ENCODE measurements at regions not wholly inside any gene's neighbourhood (a gene's known extent, or its start where the extent isn't known, plus 50 kb on each side); places are given as distances from the start of the nearest gene placed in this dataset.

- DNase-seq: no peak
These were observed 367.9 kb upstream of the MBL2 start for GRCh38 chr10:53140506-53140905.

DNA sequence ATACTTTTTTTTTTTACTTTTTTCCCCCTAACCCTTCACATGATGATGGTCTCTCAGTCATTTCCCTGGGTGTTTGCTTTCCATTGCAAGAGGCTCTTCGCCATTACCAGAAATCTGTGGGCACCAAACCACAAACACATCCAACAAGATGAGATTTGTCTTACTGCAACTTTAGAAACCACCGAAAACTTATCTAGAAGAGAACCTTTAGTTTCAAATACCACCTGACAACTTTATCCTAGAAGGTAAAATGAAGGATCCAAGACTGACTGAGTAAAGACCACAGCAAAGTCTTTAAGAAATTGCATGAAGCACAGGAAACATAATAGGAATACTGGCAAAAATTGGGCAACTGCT, 363.3 kb upstream of the MBL2 start:
- no peak for DNase-seq

- DNase-seq: no peak
These were observed 362.8 kb upstream of the MBL2 start for GRCh38 chr10:53135213-53135896.

DNA sequence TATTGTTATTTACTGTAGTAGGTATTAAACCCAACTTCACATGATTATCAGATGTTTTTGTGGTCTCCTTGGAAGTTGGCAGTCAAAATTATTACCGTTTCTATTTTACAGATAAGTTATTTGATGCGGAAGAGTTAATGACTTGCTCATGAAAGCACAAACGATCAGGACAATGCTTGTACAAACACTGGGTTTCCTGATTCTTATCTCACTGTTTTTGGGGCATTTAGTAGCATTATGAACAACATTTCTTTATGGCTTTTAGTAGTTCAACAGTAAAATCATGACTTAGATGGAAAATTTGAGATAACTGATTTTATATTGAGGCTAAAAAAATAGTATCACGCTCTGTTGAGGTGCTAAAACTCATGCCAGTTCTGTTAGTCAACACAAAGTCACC, 361.5 kb upstream of the MBL2 start:
- DNase-seq: no peak

DNA sequence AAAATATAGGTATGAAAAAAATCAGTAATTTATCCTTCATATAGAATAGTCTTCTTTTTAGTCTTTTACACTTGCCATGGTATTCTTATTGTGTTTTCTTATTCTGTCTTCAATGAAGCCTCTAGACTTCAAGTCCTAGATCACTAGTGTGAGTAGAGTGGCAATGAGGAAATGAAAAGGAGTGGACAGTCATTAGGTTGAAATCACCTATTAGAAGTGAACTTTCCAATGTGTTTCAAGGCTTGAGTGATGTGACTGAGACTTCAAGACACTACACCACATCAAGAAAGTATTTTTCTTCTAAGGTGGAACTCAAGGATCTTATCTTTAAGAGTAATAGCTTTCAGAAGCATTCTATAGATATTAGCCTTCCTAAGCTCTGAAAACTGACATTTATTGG, 357.8 kb upstream of the MBL2 start:
- DNase-seq: no peak

- DNase-seq: no peak
These were observed 355.1 kb upstream of the MBL2 start for GRCh38 chr10:53127686-53128085.

DNA sequence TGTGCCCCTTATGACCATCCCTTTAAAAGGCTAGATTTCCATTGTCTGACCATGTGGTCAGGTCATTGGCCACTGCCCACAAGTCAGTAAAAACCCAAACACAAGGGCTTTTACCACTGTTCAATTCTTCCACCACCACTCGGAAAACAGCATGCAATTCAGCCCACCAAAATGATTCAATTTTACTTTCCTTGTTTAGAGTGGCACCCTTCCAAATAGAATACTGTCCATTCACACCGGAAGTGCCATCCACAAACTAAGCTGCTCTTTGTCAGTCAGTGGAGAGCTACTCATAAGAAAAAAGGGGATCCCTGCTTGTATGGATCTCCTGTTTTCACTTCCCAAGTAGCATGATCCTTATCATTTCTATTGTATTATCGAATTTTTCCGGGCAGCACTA, 350.7 kb upstream of the MBL2 start:
- no peak for DNase-seq

- no peak for DNase-seq
These were observed 349.7 kb upstream of the MBL2 start for GRCh38 chr10:53122281-53122680.

- DNase-seq: no peak
These were observed 343.1 kb upstream of the MBL2 start for GRCh38 chr10:53115660-53116059.

- no peak for DNase-seq
These were observed 338.9 kb upstream of the MBL2 start for GRCh38 chr10:53111529-53111928.

DNA sequence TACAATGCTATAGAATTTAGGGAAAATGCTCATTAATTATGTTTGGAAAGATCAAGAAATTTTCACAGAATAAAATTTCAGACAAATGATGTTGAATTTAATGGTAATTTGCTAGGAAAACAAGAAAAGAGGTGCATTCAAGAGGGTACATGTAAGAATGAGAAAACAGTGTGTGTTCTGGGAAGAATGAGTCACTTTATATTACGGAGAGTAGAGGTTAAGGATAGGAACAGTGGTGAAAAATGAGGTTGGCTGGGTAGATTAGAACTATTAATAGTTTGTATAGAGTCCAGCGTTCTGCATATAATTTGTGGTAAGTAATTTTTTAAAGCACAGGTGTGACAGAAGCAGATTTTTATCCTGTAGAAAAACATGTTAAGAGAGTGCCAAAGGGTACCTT, 336.7 kb upstream of the MBL2 start:
- no peak for DNase-seq

GRCh38 chr10:53108317-53108934, 335.8 kb upstream of the MBL2 start:
- DNase-seq: no peak

DNA sequence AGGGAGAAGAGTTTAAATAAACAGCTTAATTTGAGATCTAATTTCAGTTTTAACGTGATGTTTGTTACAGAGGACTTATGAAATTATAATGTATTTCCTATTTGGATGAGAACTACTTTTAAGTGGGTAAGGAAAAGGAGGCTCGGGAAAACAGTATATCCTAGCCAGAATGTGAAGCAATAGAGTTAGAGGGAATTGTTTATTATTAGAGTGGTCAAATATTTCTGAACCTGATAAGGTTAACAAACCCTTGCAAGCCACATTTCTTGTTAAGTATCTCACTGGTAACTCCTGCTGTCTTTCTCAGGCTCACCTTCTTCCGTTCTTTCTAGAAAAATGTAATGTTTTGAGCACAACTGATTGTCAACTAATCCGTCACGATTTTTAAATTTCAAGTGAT, 335.1 kb upstream of the MBL2 start:
- DNase-seq: no peak

DNA sequence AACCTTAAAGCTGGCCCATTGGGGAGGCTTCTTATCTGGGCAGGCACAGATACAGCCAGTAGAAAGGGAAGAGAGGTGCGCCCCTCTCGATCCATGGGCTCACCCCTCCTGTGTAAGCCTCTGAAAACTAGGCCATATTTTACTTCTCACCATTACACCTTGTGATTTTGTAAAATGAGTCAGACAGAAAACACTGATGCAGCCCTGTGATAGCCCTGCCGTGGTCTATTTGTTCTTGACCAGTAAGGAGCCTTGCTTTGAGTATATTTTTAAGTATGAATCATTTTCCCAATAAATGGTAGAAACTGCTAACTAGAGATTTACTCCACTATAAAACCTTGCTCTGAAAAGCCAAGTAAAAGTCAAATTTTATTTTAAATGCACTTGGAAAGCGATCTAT, 329.8 kb upstream of the MBL2 start:
- DNase-seq: no peak

- DNase-seq: no peak
These were observed 321.3 kb upstream of the MBL2 start for GRCh38 chr10:53093878-53094277.

GRCh38 chr10:53091574-53091973, 319.0 kb upstream of the MBL2 start:
- DNase-seq: no peak

DNA sequence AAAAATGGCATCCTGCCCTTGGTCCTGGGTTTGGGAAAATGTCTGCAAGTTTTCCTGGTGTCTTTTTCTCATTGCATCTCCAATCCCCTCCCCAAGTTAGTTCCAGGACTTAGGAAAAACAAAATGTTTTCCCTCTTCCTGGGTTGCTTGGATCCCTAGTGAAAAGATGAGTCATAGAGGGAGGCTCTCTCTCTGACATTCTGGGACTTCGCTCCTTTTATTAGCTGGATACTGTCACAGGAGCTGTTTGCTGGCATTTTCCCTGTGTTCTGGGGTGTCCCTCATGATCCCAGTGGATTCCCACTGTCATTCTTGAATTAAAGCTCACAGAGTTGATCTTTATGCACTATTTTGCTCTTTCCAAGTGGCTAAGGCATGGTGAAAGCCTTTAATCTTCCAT, 316.4 kb upstream of the MBL2 start:
- DNase-seq: no peak

- DNase-seq: no peak
These were observed 306.7 kb upstream of the MBL2 start for GRCh38 chr10:53079283-53079682.

GRCh38 chr10:53076948-53077347, 304.4 kb upstream of the MBL2 start:
- DNase-seq: no peak

DNA sequence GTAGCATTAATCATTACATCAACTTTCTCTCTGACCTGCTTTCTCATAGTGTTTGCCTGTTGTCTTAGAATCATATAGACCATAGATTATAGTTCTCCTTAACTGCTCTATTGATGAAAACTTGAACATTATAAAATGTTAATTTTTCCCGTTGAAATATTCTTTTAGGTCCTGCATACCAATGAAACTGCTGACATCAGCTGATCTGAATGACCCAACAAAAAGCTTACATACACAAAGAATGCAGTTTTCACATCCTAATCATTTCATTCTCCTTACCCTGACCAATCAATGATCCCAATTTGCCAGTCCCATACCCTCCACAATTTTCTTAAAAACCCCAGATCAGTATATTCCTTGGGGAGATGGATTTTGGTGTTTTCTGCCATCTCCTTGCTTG, 302.9 kb upstream of the MBL2 start:
- DNase-seq: no peak

- DNase-seq: no peak
These were observed 299.6 kb upstream of the MBL2 start for GRCh38 chr10:53072144-53072543.

GRCh38 chr10:53071505-53072125, 299.0 kb upstream of the MBL2 start:
- no peak for DNase-seq

DNA sequence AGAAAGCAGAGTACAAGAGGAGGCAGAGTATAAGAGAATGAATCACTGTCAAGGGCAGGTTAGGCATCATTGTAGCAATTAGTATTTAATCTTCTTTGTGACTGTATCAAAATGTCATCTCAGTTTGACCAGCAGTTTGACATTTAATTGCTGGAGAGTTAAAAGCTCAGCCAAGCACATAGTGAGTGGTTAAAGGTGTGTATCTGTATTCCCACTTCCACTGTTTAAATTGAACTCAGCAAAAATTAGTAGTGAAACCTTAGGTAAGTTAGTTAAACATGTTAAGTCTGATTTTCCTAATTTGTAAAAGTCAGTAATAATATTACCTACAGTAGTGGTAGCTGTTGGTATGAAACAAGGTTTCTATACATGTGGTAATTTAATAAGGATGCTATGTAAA, 296.4 kb upstream of the MBL2 start:
- no peak for DNase-seq

- no peak for DNase-seq
These were observed 292.0 kb upstream of the MBL2 start for GRCh38 chr10:53064614-53065013.

DNA sequence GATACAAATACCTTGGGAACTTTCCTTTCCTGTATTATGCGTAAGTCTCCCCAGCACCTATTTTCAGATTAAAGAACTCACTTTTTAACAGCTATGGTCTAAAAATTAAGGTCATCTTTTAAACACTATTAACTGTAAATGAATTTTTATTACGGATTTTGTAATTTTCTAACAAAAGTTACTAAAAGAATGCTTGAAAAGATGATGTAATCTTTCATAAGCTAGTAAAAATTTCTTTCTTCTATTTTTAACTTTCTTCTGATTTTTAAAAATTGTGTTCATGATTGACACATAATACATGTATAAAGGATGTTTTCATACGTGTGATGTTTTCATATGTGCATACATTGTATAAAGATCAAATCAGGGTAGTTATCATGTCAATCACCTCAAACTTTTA, 291.2 kb upstream of the MBL2 start:
- no peak for DNase-seq
